HFF-Myc (cell line): ENCODE measurements at regions not wholly inside any gene's neighbourhood (a gene's known extent, or its start where the extent isn't known, plus 50 kb on each side); places are given as distances from the start of the nearest gene placed in this dataset.

Source experiments
- DNase-seq: peaks from one replicate; pipeline ENCODE4 v3.0.0-alpha.2; 2011; ENCODE audit warnings: low read depth; ENCODE audit errors: extremely low read depth
- H3K4me3 ChIP-seq: replicated peaks from 2 replicates; pipeline ENCODE4 v1.5.1; 2011; ENCODE audit warnings: low read depth, mild to moderate bottlenecking, control low read depth, low read length
- TF ChIP-seq, protein P1 (sequence below): IDR thresholded peaks from 2 replicates; pipeline ENCODE4 v1.5.1; 2012; ENCODE audit warnings: mild to moderate bottlenecking, low read depth, low read length, control low read depth; ENCODE audit errors: missing control alignments

DNA sequence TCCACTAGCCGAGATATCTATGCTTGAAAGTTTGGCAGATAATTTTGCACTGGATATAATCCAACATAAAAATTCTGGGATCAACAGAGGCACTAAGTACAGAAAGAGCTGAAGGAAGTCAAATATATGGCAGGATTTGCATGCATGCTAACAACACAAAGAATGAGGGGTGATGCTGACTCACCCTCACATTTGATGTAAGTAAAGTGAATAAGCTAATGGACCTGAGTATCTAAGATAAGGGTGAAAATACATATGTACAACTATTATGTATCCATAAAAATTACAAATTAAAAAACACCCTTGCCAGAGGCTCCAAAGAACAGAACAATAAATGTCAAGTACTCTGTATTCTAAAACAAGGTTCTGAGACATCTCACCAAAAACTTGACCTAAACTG lies 63.8 kb upstream of the PRDX4 start:
- TF ChIP-seq, protein P1, sequence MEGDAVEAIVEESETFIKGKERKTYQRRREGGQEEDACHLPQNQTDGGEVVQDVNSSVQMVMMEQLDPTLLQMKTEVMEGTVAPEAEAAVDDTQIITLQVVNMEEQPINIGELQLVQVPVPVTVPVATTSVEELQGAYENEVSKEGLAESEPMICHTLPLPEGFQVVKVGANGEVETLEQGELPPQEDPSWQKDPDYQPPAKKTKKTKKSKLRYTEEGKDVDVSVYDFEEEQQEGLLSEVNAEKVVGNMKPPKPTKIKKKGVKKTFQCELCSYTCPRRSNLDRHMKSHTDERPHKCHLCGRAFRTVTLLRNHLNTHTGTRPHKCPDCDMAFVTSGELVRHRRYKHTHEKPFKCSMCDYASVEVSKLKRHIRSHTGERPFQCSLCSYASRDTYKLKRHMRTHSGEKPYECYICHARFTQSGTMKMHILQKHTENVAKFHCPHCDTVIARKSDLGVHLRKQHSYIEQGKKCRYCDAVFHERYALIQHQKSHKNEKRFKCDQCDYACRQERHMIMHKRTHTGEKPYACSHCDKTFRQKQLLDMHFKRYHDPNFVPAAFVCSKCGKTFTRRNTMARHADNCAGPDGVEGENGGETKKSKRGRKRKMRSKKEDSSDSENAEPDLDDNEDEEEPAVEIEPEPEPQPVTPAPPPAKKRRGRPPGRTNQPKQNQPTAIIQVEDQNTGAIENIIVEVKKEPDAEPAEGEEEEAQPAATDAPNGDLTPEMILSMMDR, result no peak
- no peak overlapping the region for H3K4me3 ChIP-seq
- DNase-seq, result no peak

DNA sequence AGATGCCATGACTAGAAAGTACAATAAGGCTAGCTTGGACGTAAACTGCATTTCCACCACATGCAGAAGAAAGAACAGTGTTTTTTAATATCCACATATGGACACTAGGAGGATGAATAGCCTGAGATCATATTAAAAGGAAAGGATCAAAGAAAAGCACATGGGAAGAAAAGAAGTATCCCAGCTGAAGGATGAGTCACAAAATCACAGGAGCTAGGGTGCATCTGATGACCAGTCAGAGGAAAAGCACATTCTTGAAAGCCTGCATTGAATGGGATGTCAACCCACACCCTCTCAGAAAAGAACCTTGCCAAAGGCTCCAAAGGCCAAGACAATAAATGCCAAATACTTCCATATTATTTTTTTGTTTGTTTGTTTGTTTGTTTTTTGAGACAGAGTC lies 56.8 kb upstream of the PRDX4 start:
- no peak overlapping the region for H3K4me3 ChIP-seq
- TF ChIP-seq, protein P1, result no peak
- no peak for DNase-seq

DNA sequence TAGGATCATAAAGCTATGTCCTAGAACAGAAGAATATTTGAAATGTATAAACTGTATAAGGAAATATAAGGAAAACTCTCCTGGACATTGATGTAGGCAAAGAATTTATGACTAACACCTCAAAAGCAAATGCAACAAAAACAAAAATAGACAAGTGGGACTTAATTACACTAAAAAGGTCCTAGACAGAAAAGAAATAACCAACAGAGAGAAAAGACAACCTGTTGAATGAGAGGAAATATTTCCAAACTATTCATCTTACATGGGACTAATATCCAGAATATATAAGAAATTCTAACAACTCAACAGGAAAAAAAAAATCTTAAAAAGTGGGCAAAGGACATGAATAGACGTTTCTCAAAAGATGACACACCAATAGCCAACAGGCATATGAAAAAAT lies 54.4 kb upstream of the PRDX4 start:
- TF ChIP-seq, protein P1, result no peak
- DNase-seq, result no peak
- no peak overlapping the region for H3K4me3 ChIP-seq

DNA sequence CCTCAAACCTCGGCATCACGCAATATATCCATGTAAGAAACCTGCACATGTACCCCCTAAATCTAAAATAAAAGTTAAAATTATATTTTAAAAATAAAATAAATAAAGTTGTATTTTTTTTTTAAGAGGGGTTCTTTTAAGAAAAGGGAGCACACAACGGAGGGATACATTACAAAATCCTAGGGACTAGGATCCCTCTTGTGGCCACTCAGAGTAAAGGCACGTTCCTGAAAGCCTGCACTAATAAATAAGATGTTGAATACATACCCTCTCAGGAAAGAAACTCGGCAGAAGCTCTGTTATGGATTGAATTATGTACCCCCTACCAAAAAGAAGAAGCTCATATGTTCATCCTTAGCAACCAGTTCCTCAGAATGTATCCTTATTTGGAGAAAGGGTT lies 50.9 kb upstream of the PRDX4 start:
- no peak overlapping the region for H3K4me3 ChIP-seq
- TF ChIP-seq, protein P1, result peak; percentile 43
- DNase-seq, result no peak
